GM11168 (cell line): ENCODE measurements at regions not wholly inside any gene's neighbourhood (a gene's known extent, or its start where the extent isn't known, plus 50 kb on each side); places are given as distances from the start of the nearest gene placed in this dataset.

Source experiments
- in situ Hi-C: fragments of 300-500 bp; cut with MboI; formaldehyde crosslinking; loops from one replicate; pipeline ENCODE4 v1.12.0; 2022; ENCODE audit warnings: low sequenced_read_pairs; ENCODE audit not compliant: unreplicated experiment

DNA sequence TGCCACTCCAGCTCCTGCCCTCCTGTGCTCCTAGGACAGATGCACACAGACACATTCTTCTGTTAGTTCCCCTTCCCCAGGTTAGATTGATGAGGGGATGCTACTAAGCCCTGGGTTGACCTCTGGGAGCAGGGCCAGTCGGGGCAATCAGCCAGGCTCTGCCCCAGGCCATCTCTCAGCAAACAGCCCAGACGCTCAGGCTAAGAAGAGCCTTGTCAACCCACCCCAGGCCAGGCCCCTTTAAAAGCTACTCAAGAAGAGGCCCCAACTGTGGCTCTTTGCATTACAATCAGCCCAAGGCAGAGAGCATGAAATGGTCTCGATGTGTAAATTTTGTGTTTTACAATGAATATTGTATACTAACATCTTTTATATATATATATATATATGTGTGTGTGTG is 107.4 kb downstream of the TFAP2A start:
- in situ Hi-C loops, result loop anchor here (10.0 kb wide), 1 partner anchor 1523 kb away; no protein-coding TSS in a partner anchor

DNA sequence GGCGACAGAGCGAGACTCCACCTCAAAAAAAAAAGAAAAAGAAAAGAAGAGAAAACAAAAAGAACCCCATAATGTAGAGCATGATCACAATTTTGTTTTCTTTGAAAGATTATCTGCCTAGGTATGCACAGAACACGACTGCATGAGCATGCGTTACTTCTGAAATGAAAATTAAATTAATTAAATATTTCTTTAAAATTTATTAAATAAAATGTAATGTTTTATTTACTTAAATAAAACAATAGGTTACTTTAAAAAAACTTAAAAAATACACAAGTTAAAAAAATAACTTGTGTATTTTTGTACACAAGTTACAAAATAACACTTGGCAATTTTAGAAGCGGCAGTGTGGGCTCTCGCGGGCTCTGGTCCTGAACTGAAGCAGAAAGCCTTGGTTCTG is 107.8 kb downstream of the TFAP2A start:
- in situ Hi-C loops, result loop anchor here (10.0 kb wide), 1 partner anchor 1522 kb away; no protein-coding TSS in a partner anchor

DNA sequence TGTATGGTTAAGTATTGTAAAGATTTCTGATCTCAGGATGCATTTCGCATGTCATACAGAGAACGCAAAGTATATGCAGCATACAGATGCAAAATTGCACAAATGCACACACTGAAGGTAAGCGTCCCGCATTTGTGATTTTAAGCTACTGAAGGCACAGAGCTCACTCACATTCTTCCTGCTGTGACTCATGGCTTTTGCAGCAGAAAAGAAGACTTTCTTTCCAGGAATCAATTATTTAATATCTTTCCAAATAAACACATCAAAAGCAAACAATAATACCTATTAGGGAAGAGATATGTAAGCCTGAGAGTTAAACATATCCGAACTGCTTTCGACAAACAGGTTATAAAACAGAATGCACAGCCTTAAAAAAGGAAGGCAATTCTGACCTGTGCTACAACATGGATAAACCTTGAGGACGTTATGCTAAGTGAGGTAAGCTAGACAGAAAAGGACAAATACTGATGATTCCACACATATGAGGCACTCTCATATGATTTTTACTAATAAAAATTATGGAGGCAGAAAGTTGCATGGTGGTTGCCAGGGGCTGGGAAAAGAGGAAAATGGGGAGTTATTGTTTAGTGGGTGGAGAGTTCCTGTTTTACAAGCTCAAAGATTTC is 109.0 kb downstream of the TFAP2A start:
- in situ Hi-C loops, result loop anchor here (10.0 kb wide), 1 partner anchor 1521 kb away; no protein-coding TSS in a partner anchor

DNA sequence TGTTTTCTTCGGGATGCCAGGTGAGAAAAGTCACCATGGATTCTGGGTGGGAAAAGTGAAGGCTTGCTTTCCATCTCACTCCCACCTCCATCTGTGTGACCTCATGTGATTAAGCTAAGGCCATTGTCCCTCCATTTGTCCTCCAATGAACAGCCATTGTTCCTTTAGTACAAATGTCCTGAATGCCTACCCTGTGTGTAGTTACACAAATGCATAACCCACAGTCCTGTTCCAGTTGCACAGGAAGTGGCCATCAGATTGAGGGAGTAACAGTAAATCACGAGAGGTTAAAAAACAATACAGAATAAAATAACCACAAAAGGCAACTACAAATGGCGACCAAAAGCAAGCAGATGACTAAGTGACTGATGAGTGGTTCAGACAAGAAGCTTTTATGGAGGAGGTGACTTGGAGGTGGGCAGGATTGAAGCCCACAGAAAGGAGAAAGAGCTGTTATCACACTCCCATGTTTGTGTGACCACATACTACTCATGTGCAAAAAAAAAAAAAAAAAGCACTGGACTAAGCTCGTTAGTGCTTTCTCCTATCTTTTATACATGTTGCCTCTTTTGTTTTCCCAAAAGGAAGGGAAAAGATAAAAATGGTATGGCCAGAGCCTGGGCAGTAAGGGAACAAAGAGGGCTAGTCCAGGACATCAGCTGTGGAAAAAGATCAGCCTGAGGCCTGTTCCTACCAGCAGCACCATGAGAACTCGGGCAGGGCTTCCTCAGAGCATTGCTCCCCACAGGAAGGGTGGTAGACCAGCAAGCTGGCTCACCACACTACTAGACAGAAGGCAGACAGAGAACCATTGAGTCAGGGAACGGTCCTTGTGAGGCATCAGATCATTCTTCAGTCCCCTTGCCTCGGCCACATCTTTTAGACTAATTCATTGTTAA is 111.0 kb downstream of the TFAP2A start:
- in situ Hi-C loops, result loop anchor here (10.0 kb wide), 1 partner anchor 1519 kb away; no protein-coding TSS in a partner anchor

DNA sequence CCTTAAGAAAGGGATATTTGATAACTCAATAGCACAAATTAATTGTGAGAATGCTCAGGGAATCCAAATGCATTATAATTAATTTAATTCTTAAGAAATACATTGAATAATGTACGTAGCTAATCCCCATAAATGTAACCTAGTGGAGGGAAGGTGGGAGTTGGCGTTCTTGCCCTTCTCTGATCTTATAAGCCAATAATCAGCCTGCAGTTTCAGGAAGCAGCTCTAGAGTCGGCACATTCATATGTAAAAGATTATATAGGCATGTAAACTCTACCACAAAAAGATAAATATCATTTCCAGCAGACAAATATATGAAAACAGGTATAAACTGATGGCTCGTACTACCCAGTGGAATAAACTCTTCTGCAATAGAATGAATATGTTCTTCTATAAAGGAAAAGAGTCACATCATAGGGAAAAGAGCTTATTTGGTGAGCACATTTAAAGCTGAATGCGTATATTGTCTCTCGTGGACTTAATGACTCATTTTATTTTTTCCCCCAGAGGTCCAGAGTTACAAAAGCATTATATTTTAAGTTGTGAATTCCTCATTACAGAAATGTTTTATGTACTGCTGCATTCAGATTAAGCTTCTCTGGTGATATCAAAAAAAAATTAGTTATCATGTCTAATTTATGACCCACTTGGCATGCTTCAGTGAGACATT is 112.2 kb downstream of the TFAP2A start:
- in situ Hi-C loops, result loop anchor here (10.0 kb wide), 1 partner anchor 1518 kb away; no protein-coding TSS in a partner anchor

DNA sequence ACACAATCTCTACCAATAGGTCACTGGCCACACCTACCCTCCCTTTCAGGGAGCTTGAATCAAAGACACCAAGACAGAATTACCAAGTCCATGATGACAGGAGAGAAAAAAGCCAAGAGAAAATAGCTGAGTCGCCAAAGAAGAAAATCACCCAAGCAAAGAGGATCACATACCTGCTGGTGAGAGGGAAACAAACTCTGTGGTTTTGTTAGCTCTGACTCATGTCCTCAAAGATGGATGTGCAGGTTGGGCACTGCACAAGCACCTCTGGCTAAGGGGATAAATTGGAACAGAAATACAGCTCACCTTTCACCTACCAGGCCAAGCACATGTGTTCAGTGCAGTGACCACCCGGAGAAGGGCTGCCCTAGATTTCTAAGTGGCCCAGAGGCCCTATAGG is 114.8 kb downstream of the TFAP2A start:
- in situ Hi-C loops, result loop anchor here (10.0 kb wide), 1 partner anchor 1515 kb away; no protein-coding TSS in a partner anchor

DNA sequence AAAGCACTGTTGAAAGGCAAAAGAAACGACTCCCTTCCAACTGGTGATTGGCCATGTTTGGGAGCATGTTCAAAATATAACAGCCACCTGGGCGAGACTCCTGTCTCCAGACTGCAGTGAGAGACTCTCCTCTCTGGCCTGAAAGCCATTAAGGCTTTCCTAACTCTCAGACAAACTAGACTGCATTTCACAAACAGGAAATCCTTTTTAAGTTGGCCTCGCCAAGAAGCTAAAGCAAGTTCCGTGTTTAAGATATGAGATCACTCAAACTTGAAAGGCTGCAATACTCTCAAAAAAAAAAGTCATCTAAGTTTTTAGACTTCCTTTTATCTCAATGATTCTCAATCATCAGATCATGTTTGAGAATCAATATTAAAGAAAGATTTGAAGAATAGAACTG is 117.0 kb downstream of the TFAP2A start:
- in situ Hi-C loops, result no loop called here

DNA sequence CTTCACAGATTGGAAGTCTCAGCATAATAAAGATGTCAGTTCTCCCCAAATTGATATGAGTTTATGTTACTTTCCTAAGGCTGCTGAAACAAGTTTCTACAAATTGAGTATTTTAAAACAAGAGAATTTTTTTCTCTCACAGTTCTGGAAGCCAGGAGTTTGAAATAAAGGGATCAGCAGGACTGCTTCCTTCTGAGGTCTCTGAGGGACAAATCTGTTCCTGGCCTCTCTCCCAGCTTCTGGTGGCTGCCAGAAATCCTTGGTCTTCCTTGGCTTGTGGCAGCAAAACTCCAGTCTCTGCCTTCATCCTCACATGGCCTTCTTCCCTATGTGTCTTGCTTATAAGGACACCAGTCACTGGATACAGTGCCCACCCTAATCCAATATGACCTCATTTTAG is 136.1 kb downstream of the TFAP2A start:
- in situ Hi-C loops, result no loop called here

DNA sequence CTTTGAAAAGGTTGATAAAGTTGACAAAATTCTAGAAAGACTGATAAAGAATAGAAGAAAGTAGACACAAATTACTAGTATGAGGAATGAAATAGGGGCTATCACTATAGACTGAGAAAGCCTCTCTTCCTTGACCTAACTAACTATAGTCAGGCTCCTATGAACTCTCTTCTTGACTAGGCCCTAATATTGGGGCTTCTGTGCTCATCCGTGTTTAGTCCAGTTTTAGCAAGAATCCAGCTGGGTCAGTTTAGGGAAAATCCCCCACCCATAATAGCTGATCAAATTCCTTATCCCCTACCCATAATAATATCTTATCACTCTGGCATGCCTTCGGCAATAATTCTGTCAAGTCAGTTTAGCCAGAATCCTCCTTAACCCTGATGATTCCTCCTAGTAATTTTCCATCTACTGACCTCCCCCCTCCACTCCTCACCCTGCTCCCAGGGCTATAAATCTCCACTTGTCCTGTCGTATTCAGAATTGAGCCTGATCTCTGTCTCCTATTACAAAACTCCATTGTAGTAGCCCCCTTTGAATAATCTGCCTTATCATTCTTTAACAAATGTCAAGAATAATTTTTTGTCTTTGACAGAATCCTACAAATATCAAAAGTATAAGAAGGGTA is 138.1 kb downstream of the TFAP2A start:
- in situ Hi-C loops, result no loop called here

DNA sequence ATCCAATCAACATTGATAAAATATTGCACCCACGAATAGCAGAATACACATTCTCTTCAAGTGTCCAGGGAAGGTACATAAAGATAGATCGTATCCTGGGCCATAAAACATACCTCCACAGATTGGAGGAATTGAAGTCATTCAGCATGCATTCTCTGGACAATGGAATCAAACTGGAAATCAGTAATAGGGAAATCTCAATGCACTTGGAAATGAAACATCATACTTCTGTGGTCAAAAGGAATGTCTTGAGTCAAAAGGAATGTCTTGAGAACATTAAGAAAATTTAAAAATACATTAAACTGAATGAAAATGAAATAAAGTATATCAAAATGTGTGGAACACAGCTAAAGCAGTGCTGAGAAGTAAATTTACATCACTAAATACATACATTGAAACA is 138.8 kb downstream of the TFAP2A start:
- in situ Hi-C loops, result no loop called here

DNA sequence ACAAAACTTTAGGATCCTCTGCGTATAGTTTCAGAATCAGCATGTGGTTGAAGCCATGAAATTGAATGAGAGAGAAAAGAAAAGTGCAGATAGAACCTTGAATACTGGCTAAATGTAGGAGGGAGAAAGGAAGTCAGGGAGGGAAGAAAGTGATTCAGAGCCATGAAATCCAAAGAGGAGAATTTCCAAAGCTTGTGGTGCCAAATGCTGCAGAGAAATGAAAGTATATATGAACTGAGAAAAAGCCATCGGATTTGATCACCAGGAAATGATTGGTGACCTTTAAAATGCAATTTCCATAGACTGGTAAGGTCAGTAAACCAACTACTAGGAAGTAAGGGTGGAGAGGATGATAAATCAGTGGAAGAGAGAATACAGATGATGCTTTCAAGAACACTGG is 142.3 kb downstream of the TFAP2A start:
- in situ Hi-C loops, result loop anchor here (25.0 kb wide), 1 partner anchor 165 kb away; no protein-coding TSS in a partner anchor

DNA sequence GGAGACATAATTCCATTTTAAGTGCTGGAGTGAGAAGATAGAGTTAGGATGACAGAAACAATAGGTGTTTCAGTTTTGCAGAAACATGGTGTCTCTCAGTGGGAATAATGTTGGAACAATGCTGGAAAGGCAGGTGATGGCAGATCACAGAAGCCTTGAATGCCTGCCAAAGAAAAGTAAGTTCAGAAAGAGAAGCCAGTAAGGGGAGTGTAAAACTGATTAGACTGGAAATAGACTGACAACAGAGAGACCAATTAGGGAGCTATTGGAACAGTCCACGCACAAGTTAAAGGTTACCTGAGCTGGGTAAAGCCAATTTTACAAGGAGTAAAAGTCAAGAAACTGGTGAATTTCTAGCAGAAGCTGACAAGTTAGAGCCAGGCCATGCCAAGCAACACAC is 142.9 kb downstream of the TFAP2A start:
- in situ Hi-C loops, result loop anchor here (25.0 kb wide), 1 partner anchor 165 kb away; no protein-coding TSS in a partner anchor

DNA sequence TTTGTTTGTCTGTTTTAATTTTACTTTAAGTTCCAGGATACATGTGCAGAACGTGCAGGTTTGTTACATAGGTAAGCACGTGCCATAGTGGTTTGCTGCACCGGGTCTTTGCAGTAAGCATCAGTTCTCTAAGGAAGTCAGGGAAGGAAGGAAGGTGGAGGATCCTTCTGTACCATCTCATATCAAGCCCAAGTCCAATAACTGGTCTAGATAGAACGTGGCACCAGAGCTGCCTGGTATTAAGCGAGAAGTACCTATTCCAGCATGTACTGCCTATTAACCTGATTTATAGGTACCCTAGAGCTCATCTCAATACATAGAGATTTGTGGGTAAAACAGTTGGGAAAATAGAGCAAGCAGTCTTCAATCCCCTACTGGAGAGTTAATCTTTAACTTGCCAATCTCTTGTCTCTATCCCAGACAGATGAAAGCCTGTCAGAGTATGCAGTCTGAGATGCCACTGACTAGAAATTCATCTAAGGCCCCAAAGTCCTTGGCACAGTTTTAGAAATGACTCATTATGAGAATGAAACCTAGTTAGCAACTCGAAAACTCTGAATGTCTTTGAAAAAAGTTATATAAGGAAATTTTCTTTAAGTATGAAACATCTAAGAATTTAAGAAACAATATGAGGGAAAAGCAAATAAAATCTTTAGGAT is 144.9 kb downstream of the TFAP2A start:
- in situ Hi-C loops, result loop anchor here (25.0 kb wide), 1 partner anchor 167 kb away; no protein-coding TSS in a partner anchor

DNA sequence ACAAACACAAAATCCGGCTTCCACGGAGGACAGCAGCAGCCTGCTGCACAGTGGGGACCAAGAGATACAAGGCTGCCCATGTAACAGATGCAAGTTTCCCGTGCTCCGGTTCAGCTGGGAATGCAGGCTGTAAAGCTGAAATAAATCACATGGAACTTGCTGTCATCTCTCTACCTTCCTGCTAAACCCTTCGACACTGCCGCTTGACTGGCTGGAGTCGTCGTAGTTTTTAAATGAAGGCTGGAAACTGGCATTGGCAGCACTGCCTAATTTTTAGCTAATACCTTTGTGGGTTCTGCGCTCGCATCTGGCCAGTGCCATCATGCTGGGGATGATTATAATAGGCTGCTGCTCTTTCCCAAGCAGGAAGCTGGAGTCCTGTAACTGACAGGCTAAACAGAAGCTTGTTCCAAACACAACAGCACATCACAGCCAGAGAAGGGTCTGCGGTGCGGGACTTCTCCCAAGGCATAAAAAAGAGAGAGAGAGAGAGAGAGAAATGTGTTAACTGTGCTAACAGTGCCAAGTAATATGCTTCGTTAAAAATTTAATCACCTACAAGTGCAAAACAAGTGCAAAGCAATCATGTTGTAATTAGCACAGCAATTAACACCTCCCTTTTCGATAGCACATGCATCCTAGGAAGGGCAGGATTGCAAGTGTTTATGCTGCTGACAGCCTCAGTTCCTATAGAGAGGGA is 146.1 kb downstream of the TFAP2A start:
- in situ Hi-C loops, result loop anchor here (25.0 kb wide), 1 partner anchor 169 kb away; no protein-coding TSS in a partner anchor

DNA sequence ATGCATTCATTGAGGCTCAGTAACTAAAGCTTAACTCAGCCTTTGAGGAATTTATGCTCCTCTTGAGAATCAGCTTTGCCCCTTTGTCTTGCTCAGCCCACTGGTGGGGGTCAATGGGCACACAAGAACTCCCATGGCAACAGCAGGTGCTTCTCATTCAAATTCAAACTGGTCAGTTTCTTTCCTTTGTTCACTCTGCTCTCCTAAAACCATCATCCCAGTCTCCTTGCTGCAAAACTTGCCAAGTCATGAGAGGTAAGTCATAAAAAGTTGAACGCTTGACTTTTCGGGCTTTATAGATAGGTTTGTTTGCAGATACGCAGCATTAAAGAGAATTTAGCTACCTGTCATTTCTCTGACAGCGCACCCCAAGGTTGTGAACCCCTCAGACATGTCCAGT is 146.8 kb downstream of the TFAP2A start:
- in situ Hi-C loops, result loop anchor here (25.0 kb wide), 1 partner anchor 169 kb away; no protein-coding TSS in a partner anchor

DNA sequence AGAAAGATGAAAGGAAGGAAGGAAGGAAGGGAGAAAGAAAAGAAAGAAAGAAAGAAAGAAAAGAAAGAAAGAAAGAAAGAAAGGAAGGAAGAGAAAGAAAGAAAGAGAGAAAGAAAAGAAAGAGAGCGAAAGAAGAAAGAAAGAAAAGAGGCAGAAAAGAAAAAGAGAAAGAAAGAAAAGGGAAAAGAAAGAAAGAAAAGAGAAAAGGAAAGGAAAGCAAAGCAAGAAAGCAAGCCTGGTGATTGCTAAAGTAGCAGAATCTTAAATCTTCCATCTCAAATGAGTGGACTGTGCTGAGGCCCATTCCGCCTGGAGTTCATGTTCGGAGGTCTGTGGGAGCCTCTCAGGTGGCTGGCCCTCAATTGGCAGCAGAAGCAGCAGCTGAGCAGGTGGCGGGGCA is 148.4 kb downstream of the TFAP2A start:
- in situ Hi-C loops, result loop anchor here (25.0 kb wide), 1 partner anchor 171 kb away; no protein-coding TSS in a partner anchor

DNA sequence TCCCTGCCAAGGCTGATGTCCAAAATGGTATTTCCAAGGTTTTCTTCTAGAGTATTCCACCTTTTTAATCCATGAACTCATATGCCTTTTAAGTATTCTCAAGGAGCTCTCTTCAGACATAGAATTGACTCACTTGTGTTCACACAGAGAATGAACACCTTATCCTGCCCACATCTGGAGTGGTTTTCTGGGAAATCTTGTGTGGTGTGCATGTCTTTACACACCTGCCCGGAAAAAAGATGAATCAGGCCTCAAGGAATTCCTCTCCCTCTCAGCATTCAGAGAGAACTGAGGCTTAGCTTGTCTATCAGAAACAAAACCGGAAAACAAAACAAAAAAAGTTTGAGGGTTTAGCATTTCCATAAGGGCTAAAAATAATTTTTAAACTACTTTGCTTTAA is 148.8 kb downstream of the TFAP2A start:
- in situ Hi-C loops, result loop anchor here (25.0 kb wide), 1 partner anchor 171 kb away; no protein-coding TSS in a partner anchor

DNA sequence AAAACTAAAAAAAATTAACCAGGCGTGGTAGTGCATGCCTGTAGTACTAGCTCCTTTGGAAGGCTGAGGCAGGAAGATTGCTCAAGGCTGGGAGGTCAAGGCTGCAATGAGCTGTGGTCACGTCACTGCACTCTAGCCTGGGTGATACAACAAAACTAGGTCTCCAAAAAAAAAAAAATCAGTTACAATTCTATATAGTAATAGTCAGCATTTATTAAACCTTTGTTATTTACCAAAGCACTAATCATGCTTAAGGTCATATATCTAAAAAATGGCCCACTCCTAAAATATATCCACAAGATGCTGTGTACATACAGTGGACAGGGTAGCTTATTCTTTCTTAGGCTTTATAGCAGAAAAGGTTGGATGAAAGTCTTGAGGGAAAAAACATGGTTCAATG is 152.4 kb downstream of the TFAP2A start:
- in situ Hi-C loops, result loop anchor here (25.0 kb wide), 1 partner anchor 175 kb away; no protein-coding TSS in a partner anchor

DNA sequence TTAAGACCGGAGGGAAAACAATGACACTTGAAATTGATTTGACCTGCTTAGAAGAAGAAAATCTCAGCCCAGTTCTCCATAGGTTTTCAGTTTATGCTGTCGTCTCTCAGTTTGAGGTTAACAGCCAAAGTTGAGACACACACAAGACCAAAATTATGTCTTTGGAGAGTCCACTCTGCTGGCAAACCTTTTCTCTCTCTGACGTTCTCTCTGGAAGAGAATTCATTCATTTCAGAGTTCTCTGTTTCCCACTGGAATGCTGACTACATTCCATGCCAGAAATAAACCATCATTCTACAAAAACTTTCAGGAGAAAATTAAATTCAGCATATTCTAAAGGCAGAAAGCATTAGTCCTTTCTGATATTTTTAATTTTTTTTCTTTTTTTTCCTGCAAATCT is 155.2 kb downstream of the TFAP2A start:
- in situ Hi-C loops, result loop anchor here (25.0 kb wide), 1 partner anchor 178 kb away; no protein-coding TSS in a partner anchor
